ENCODE measurements at regions not wholly inside any gene's neighbourhood (a gene's known extent, or its start where the extent isn't known, plus 50 kb on each side); places are given as distances from the start of the nearest gene placed in this dataset.

DNA sequence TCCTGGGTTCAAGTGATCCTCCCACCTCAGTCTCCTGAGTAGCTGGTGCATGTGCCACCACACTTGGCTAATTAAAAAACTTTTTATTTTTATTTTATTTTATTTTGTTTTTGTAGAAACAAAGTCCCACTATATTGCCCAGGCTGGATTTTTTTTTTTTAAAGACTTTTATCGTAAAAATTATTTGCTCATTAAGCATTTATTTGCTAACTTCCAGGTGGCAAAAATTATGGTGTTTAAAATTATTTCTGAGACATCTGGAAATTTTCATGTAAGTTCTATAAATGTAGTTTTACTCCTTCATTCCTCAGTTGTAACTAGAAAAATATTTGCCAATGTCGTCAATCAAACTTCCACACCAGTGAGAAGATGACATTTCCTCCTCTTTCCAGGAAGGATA lies 233.3 kb upstream of the DACH1 start:
- no peak for ATAC-seq
- ChIA-PET POLR2A (no interaction called here), CTCF (no interaction called here), RAD21 (ENCODE audit: low non-redundant PET in 1 of 2, low total read pairs in 2 of 2, uncharacterized antibody in 2 of 2, unreplicated experiment in 2 of 2) (no interaction called here)
- H3K36me3 ChIP-seq (ENCODE audit: control insufficient read depth in 1 of 2, insufficient read depth in 2 of 2, low read length in 2 of 2), result no peaks in the 10 kb centered on the region
- no peak overlapping the region for H3K4me3 ChIP-seq (replicated peaks in 1 of 2; ENCODE audit: low read depth in 1 of 2, low read length in 2 of 2)
- H3K79me2 ChIP-seq (ENCODE audit: insufficient read depth, low read length), result no peaks in the 10 kb centered on the region
- no peaks in the 10 kb centered on the region for H3K4me1 ChIP-seq (ENCODE audit: control insufficient read depth in 1 of 2, insufficient read depth in 2 of 2, low read length in 2 of 2)
- no peaks in the 10 kb centered on the region for H4K20me1 ChIP-seq (ENCODE audit: insufficient read depth)
- no peak overlapping the region for H2AFZ ChIP-seq (ENCODE audit: low read depth, low read length, poor library complexity, severe bottlenecking)
- no peak overlapping the region for H3K27ac ChIP-seq (ENCODE audit: low read depth, low read length)
- intact Hi-C loops (cut with micrococcal nuclease), result no loop called here
- BruUV-seq (replicated peaks), result no TSS peak
- H3K9me3 ChIP-seq (ENCODE audit: control insufficient read depth in 1 of 2, insufficient read depth in 1 of 2, low read depth in 1 of 2, low read length in 2 of 2), result 0 out of 4 replicates have a peak, but pooled peaks cover 0 to under 1% of the 10 kb centered on the region in 2 experiments
- no peak for TF ChIP-seq EZH2phosphoT487 (IDR thresholded peaks at IDR 0.05; ENCODE audit: borderline replicate concordance)
- no peak for TF ChIP-seq ZNF274 (IDR thresholded peaks at IDR 0.05; ENCODE audit: low read depth, low read length)
- TF ChIP-seq SIN3A (IDR thresholded peaks at IDR 0.05; ENCODE audit: low read depth), result no peak
- no peak for TF ChIP-seq YY1 (IDR thresholded peaks at IDR 0.05; ENCODE audit: extremely low read depth, insufficient replicate concordance, low read depth, low read length)
- TF ChIP-seq ZBTB33 (IDR thresholded peaks at IDR 0.05; ENCODE audit: extremely low read depth, insufficient replicate concordance, low read length), result no peak
- no peak for TF ChIP-seq CBX3 (IDR thresholded peaks at IDR 0.05; ENCODE audit: low read depth)
- TF ChIP-seq POLR2AphosphoS5 (IDR thresholded peaks at IDR 0.05; ENCODE audit: low read depth, low read length), result no peak
- TF ChIP-seq POLR2A (IDR thresholded peaks at IDR 0.05; ENCODE audit: borderline replicate concordance, extremely low read depth, insufficient read depth, insufficient read length), result no peak
- TF ChIP-seq MAX (IDR thresholded peaks at IDR 0.05), result no peak
- TF ChIP-seq EZH2 (IDR thresholded peaks at IDR 0.05), result no peak
- no peak for TF ChIP-seq EGR1 (IDR thresholded peaks at IDR 0.05; ENCODE audit: low read depth)
- TF ChIP-seq CEBPB (IDR thresholded peaks at IDR 0.05; ENCODE audit: low read depth), result no peak
- no peak for TF ChIP-seq ZFX (IDR thresholded peaks at IDR 0.05)
- TF ChIP-seq RAD21 (IDR thresholded peaks at IDR 0.05; ENCODE audit: low read depth), result no peak
- no peak for TF ChIP-seq SP1 (IDR thresholded peaks at IDR 0.05; ENCODE audit: low read depth)
- no peak for TF ChIP-seq FOSL1 (IDR thresholded peaks at IDR 0.05; ENCODE audit: low read depth)
- TF ChIP-seq ATF3 (IDR thresholded peaks at IDR 0.05), result no peak
- TF ChIP-seq ELF1 (IDR thresholded peaks at IDR 0.05; ENCODE audit: borderline replicate concordance, low read depth), result no peak
- no peak for TF ChIP-seq JUND (IDR thresholded peaks at IDR 0.05)
- no peaks in the 10 kb centered on the region for H3K27me3 ChIP-seq (ENCODE audit: insufficient read depth, low read length)
- no peaks in the 10 kb centered on the region for H3K9me2 ChIP-seq (ENCODE audit: insufficient read depth)
- no peak overlapping the region for H3K4me2 ChIP-seq (ENCODE audit: low read length)
- no peak for DNase-seq (ENCODE audit: low read depth, low spot score)
- H3K9ac ChIP-seq (ENCODE audit: low read length), result no peak overlapping the region
